HG02970 (cell line): ENCODE measurements at regions not wholly inside any gene's neighbourhood (a gene's known extent, or its start where the extent isn't known, plus 50 kb on each side); places are given as distances from the start of the nearest gene placed in this dataset.

Experiments used
- ATAC-seq: cut with Tn5 transposase; IDR thresholded peaks from one replicate; pipeline ENCODE4 v1.9.1; 2021; ENCODE audit warnings: mild to moderate bottlenecking, moderate library complexity, moderate number of reproducible peaks; ENCODE audit not compliant: unreplicated experiment, low FRiP score

DNA sequence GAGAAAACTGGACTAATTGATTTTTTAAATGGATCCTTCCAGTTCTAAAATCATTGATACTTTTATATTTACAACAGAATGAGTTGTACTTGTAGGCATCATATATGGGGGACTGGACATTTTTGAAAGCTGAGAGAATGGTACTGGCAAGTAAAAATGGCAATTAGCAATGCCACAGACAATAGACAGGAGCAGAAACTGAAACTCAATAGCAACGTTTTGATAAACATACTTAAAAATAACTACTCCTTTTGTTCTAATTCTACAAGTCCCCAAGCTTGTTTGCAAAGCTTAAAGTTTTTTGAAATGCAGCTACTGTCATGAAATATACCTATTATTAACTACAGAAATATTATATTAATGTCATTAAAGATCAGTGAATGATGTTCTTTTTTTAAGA, 52.8 kb upstream of the FBXL7 start:
- no peak for ATAC-seq

DNA sequence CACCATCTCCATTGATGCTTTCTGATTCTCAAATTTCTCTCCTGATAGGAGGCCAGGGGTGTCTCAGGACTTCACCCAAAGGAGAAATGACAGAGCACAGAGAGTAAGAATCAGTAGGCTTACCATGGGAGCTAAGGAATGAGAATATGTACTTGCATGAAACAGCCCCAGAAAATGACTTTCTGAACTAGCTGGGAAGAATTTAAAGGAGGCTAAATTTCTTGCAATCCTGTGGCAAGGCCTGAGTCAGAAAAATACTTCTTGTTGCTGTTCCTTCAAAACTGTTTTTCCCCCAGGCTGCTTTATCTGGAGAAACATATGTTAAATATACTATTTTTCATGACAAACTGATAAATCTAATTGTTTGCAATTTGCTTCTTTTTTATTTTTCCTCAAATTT, 53.4 kb upstream of the FBXL7 start:
- no peak for ATAC-seq

DNA sequence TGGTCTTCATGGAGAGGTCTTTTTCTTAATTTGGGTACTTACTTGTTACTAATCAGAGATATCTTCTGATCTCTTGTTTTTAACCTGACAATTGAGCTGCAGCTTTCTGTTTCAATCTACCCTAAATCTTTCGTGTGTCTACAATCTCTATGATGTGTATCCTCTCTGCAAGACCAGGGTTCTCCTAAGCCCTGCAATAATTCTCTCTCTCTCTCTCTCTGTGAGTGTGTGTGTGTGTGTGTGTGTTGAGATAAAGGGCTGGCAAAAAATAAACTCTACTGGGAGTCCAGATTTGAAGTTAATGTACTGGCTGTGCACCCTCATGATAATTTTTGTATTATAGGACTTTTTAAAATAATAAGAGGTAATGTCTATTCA, 57.8 kb upstream of the FBXL7 start:
- ATAC-seq: no peak

- no peak for ATAC-seq
Observed at GRCh38 chr5:15441433-15442192, 58.4 kb upstream of the FBXL7 start.

DNA sequence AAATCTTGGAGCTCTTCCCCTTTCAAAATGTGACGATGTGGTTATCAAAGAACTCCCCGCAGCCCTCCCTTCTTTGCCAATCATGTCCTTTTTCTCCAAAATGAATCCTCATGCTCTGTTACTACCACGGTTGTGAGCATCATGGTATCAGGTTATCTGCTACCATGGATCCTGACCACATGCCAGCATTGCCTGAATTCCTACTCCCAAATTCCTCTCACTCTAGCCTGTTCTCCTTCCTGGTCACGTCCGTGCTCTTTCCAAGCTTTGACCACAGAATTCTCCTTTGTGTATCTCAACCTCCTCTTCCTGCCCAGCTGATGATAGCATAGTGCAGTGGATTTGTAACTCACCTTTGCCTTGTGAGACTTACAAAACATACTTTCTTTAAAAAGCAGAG, 59.5 kb upstream of the FBXL7 start:
- ATAC-seq: no peak

DNA sequence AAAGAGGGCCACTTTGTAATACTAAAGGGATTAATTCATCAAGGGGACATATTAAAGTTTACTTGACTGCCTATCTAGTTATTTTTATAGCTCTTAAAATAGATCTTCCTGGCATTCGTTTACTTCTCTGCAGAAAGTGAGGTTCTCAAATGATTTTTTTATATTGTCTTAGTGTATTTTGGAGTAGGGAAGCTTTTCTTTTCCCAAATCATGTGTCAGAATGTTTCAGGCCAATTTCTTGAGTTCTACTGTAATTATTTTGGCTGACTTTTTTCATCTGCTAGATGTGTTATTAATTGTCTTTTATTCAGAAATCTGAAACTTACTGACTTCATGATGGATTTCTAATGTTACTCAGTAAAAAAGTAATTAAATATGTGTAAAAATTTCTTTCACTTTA, 60.2 kb upstream of the FBXL7 start:
- ATAC-seq: no peak

DNA sequence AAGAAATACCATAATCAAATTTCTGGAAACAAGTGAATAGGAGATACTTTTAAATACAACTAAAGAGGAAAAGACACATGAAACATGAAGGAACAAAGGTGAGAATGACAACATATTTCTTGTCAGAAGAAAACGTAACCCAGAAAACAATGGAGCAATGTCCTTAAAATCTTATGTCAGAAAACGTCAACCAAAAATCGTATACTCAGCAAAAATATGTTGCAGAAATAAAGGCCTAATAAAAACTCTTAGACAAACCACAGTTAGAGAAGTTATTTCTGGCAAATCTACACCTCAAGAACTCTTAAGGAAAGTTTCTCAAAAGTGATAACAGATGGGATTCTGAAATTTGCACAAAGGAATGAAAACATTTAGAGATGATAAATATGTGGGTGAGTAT, 66.3 kb upstream of the FBXL7 start:
- no peak for ATAC-seq

- ATAC-seq: no peak
Observed at GRCh38 chr5:15431923-15432322, 68.1 kb upstream of the FBXL7 start.

GRCh38 chr5:15425766-15426165, 74.2 kb upstream of the FBXL7 start:
- ATAC-seq: no peak

DNA sequence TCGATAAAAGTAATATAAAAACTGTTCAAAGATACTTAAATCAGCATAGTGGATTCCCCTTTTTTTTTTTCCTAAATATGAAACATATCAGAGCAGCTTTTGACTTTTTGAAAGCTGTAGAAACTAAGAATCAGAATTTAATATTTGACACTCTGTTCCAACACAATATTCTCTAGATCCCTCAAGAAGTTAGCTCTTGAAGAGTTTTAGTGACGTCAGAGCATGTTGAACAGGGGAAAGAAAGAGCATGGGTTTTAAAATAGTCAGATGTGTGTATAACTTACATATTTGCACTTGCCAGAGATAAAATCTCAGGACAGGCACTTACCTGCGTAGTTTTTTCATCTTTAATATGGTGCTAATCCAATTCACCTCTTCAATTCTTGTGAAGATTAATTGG, 75.2 kb upstream of the FBXL7 start:
- no peak for ATAC-seq

DNA sequence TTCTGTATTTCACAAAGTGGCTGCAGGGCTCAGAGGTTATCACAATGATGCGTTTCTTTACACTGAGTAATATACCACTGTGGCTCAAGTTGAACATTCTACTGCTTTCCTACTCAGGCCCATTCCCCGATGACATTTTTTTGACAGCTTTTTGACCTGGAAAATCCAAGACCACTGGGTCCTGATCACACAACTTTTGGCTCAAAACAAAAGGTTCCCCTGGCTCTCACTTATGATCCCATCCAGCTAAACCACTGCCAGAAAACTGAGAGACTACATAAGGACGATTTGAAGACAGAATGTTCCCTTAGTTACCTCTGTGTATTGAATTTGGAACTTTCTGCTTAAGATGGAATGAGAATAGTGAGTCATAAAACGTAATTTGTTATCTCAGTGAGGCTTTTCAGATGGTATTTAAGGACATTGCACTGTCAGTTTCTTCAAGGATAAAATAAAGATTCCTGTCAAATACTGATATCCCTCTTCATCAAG, 78.0 kb upstream of the FBXL7 start:
- ATAC-seq: no peak

GRCh38 chr5:15421381-15421780, 78.6 kb upstream of the FBXL7 start:
- no peak for ATAC-seq

GRCh38 chr5:15420201-15420600, 79.8 kb upstream of the FBXL7 start:
- no peak for ATAC-seq

DNA sequence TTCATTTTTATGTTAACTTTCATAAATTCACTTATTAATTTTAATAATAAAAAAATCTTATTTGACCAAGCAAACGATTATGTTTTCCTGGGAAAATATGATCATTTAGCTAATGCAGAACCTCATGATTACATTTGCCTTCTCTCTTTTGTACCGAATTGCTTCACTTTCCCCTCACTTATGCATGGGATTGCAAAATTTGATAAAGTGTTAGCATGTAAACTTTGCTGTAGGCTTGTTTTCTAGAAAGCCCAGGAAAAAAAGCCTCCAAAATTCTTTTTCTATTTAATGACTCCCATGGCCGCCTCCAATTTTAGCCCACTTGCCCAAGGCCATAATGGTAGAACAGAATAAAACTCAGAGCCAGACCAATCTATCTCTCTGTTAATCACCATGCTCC, 82.8 kb upstream of the FBXL7 start:
- ATAC-seq: no peak

DNA sequence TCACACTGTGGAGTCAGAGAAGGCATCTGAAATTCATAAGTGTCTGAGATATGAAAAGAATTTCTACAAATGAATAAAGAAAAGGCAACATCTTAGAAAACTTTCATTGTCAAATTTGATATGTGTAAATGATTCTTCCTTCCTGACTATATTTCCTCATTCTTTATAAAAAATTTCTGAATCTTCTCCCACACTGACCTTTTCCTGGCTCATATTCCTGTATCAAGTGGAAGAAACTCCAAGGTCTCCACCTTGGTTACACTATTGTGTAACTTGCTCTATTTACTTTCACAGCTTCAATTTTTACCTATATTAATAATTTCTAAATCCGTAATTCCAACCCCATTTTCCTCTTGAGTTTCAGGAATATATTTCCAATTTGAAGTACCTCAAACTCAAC, 93.5 kb upstream of the FBXL7 start:
- ATAC-seq: no peak

DNA sequence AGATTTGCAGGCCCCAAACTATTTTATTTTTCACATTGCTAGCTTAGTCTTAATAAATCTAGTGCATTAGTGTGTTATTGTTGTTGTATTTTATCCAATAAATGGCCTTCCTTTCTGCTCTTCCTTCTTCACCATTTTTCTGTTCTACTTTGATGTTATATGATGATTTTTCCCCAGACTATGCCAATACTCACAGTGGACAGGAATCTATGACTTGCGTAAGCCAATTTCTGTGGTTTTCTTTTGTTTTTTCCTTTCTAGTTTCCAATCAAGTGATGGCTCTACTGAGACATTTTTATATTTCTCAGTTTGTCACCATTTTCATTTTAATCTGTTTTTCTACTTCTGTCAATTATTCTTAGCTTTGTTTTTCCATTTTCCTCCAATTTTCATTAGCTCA, 106.8 kb upstream of the FBXL7 start:
- ATAC-seq: no peak

- ATAC-seq: no peak
Observed at GRCh38 chr5:15391704-15392397, 108.1 kb upstream of the FBXL7 start.

DNA sequence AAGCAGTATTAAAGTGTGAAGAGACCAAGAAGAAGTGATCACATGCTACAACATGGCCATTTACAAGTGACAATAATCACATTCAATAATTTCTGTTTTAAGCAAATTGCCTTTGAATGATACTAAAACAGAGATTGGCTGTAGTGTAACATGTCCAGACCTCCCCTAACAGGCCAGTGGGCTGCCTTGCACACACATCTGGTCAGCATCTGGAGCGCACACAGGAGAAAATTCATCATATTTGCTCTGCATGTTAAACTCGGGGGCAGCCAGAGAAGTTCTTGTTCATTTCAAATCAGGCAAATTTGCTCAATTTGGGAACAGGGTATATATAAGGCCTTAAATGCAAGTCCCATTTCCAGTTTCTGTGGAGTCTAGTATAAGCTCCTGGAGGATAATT, 111.1 kb upstream of the FBXL7 start:
- no peak for ATAC-seq

GRCh38 chr5:15387931-15388524, 112.0 kb upstream of the FBXL7 start:
- no peak for ATAC-seq

GRCh38 chr5:15386122-15386521, 113.9 kb upstream of the FBXL7 start:
- ATAC-seq: no peak

DNA sequence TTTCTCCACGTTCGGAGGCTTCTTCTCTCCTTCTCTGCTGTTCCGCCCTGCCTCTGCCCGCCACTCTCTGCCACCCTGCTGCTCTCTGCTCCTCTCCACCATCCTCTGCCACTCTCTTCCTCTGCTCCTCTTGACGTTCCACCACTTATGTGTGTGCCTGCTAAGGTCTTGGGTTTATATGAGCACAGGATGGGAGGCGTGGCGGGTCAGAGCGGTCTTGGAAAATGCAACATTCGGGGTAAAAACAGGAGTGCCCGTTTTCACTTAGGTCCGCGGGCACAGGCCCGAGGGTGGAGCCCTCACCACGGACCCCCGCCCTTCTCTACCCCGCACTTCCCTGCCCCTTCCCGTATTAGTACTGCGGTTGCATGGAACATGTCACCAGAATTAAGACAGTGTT, 114.4 kb upstream of the FBXL7 start:
- no peak for ATAC-seq

DNA sequence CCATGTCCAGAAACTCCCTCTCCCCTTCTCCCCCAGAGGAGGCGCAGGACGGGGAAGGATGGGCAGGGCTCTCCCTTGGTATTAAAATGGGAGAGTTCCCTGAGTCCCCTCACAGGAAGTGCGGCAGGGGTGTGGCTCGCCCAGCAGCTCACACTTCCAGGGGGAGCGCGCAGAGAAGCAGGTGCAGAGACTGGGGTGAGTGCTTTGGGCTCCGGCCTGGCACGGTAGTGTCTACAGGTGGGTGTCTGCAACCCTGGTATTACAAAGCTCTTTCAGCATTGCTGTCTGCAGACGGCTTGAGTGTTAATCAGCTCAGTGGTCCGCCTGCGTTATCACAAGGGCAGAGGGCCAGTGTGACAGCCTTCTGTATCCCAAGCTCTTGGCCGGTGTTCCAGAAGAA, 114.9 kb upstream of the FBXL7 start:
- no peak for ATAC-seq
